ENCODE measurements at regions not wholly inside any gene's neighbourhood (a gene's known extent, or its start where the extent isn't known, plus 50 kb on each side); places are given as distances from the start of the nearest gene placed in this dataset.

DNA sequence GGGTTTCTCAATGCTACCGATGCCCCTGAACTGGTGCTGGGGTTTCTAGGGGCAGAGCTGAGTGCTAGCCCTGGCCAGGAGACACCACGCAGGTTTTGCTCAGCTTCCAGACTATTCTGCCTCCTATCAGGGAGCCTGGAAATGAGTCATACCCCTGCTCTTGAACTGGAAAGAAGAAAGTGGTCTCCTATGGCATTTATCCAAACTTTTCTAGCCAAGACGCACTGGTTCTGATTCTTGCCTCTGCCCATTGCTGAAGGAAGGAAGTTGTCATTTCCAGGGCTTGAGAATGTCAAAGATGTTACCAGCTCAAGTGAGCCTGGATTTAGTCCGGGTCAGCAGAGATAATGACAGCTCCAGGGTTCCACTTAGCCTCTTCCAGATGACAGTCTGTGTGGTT is 561.9 kb downstream of the CDK5RAP2 start:
- TF ChIP-seq POLR2A (IDR thresholded peaks at IDR 0.05) = no peak
- TF ChIP-seq, protein P1, sequence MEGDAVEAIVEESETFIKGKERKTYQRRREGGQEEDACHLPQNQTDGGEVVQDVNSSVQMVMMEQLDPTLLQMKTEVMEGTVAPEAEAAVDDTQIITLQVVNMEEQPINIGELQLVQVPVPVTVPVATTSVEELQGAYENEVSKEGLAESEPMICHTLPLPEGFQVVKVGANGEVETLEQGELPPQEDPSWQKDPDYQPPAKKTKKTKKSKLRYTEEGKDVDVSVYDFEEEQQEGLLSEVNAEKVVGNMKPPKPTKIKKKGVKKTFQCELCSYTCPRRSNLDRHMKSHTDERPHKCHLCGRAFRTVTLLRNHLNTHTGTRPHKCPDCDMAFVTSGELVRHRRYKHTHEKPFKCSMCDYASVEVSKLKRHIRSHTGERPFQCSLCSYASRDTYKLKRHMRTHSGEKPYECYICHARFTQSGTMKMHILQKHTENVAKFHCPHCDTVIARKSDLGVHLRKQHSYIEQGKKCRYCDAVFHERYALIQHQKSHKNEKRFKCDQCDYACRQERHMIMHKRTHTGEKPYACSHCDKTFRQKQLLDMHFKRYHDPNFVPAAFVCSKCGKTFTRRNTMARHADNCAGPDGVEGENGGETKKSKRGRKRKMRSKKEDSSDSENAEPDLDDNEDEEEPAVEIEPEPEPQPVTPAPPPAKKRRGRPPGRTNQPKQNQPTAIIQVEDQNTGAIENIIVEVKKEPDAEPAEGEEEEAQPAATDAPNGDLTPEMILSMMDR (IDR thresholded peaks at IDR 0.05) = no peak
